ENCODE measurements at regions not wholly inside any gene's neighbourhood (a gene's known extent, or its start where the extent isn't known, plus 50 kb on each side); places are given as distances from the start of the nearest gene placed in this dataset.

DNA sequence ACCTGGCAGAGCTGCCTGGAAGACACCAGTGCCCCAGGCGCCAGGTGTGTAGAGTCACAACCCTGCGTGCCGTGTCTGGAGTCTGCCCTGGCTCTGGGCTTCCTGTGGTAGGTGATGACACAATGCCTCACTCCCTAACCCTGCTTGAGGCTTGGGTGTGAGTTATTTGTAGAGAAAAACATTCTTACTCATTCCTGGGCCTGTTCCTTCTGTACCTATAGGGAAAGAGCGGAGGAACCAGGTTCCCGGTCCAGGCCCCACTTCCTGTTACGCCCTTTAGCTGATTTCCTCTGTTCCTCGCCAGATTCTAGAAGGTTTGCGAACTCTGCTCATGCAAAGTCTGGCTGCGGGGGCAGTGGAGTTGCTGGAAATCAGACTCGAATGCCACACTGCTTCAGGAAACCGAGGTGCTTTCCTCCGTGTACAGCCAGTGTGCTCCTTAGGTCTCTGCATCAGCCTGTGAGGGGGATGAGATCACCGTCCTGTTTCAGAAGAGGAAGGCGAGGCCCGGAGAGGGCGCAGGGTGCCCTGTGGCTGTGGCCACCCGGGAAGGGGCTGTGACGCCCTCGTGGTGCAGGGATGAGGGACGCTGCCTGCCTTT is 67.1 kb upstream of the DUSP22 start:
- BruUV-seq (replicated peaks), result no TSS peak
- H3K4me1 ChIP-seq (ENCODE audit: insufficient read depth, low read length, poor library complexity, severe bottlenecking), result no peaks in the 10 kb centered on the region
- ChIA-PET POLR2A (ENCODE audit: low non-redundant PET) (no interaction called here), CTCF (no interaction called here)
- no peaks in the 10 kb centered on the region for H3K27me3 ChIP-seq (replicated peaks; ENCODE audit: insufficient read depth, low read depth, low read length, poor library complexity)
- DNase-seq (ENCODE audit: low spot score), result no peak
- H3K4me3 ChIP-seq (ENCODE audit: low read depth, low read length, poor library complexity, severe bottlenecking), result no peak overlapping the region
- H3K27ac ChIP-seq (ENCODE audit: low read depth, low read length, poor library complexity, severe bottlenecking), result no peak overlapping the region
- TF ChIP-seq EZH2 (IDR thresholded peaks at IDR 0.05; ENCODE audit: borderline replicate concordance, low read depth, low read length, poor library complexity, severe bottlenecking) (no peak), CTCF (conservative IDR thresholded peaks at IDR 0.05; ENCODE audit: low read depth, low read length) (no peak)
- intact Hi-C loops (cut with micrococcal nuclease; ENCODE audit: unreplicated experiment), result no loop called here
- no peaks in the 10 kb centered on the region for H3K36me3 ChIP-seq (ENCODE audit: insufficient read depth, low read length, poor library complexity, severe bottlenecking)
- no peaks in the 10 kb centered on the region for H3K9me3 ChIP-seq (ENCODE audit: low read depth, low read length, poor library complexity, severe bottlenecking)

- no TSS peak for BruUV-seq (replicated peaks)
- H3K36me3 ChIP-seq (ENCODE audit: insufficient read depth, low read length, poor library complexity, severe bottlenecking), result no peaks in the 10 kb centered on the region
- H3K27ac ChIP-seq (ENCODE audit: low read depth, low read length, poor library complexity, severe bottlenecking), result no peak overlapping the region
- ChIA-PET POLR2A (ENCODE audit: low non-redundant PET) (no interaction called here), CTCF (no interaction called here)
- H3K4me3 ChIP-seq (ENCODE audit: low read depth, low read length, poor library complexity, severe bottlenecking), result no peak overlapping the region
- intact Hi-C loops (cut with micrococcal nuclease; ENCODE audit: unreplicated experiment), result no loop called here
- no peaks in the 10 kb centered on the region for H3K27me3 ChIP-seq (replicated peaks; ENCODE audit: insufficient read depth, low read depth, low read length, poor library complexity)
- TF ChIP-seq CTCF (conservative IDR thresholded peaks at IDR 0.05; ENCODE audit: low read depth, low read length) (no peak), EZH2 (IDR thresholded peaks at IDR 0.05; ENCODE audit: borderline replicate concordance, low read depth, low read length, poor library complexity, severe bottlenecking) (no peak)
- no peak for DNase-seq (ENCODE audit: low spot score)
- no peaks in the 10 kb centered on the region for H3K9me3 ChIP-seq (ENCODE audit: low read depth, low read length, poor library complexity, severe bottlenecking)
- H3K4me1 ChIP-seq (ENCODE audit: insufficient read depth, low read length, poor library complexity, severe bottlenecking), result no peaks in the 10 kb centered on the region
These were observed 66.4 kb upstream of the DUSP22 start for GRCh38 chr6:225907-226306.

DNA sequence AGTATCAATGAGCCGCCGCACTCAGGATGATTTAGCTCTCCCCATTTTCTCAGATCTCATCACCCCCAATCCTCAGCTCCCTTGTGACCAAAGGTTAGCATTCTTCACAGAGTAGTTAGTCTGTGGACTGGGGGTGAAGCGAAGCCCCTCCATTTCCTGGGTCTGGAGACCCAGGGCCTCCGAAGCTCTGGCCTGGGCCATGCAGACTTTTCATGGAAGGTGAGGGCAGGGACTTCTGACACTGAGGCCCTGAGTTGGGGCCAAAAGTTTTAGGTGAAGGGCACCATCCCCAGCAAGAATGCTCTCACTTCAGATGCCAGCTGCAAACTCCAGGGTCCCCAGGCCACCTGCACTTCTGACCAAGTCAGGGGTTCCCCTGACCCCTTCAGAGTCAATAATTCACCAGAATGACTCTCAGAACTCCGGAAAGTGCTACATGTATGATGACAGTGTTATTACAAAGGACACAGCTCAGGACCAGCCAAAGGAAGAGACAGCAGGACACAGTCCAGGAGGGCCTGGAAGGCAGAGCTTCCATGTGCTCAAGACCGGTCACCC is 65.7 kb upstream of the DUSP22 start:
- TF ChIP-seq EZH2 (IDR thresholded peaks at IDR 0.05; ENCODE audit: borderline replicate concordance, low read depth, low read length, poor library complexity, severe bottlenecking), result no peak
- Histone ChIP-seq H3K36me3 (ENCODE audit: insufficient read depth, low read length, poor library complexity, severe bottlenecking) (no peaks in the 10 kb centered on the region), H3K4me3 (ENCODE audit: low read depth, low read length, poor library complexity, severe bottlenecking) (no peak overlapping the region), H3K4me1 (ENCODE audit: insufficient read depth, low read length, poor library complexity, severe bottlenecking) (no peaks in the 10 kb centered on the region), H3K27ac (ENCODE audit: low read depth, low read length, poor library complexity, severe bottlenecking) (no peak overlapping the region), H3K9me3 (ENCODE audit: low read depth, low read length, poor library complexity, severe bottlenecking) (no peaks in the 10 kb centered on the region), H3K27me3 (replicated peaks; ENCODE audit: insufficient read depth, low read depth, low read length, poor library complexity) (no peaks in the 10 kb centered on the region)
- POLR2A ChIA-PET (ENCODE audit: low non-redundant PET), result no interaction called here
- no TSS peak for BruUV-seq (replicated peaks)
- CTCF ChIA-PET, result no interaction called here
- intact Hi-C loops (cut with micrococcal nuclease; ENCODE audit: unreplicated experiment), result no loop called here
- no peak for DNase-seq (ENCODE audit: low spot score)

Data from A673 (cell line).